Naive thymus-derived CD4-positive, alpha-beta T cell (primary cell): ENCODE measurements at regions not wholly inside any gene's neighbourhood (a gene's known extent, or its start where the extent isn't known, plus 50 kb on each side); places are given as distances from the start of the nearest gene placed in this dataset.

Experiments used
- ATAC-seq: fragments of 150-1000 bp; cut with Tn5 transposase; 2 replicates; pipeline ENCODE4 v1.10.0; 2021; ENCODE audit warnings: mild to moderate bottlenecking, moderate library complexity
- CTCF ChIA-PET: fragments of 350-600 bp; sonication (Branson Sonifier 250); formaldehyde crosslinking; loops from one replicate; lab custom pipeline; 2021; ENCODE audit warnings: antibody characterized with exemption; lab: Charles Lee
- POLR2A ChIA-PET: fragments of 350-600 bp; sonication (Branson Sonifier 250); formaldehyde crosslinking; loops from one replicate; lab custom pipeline; 2021; ENCODE audit warnings: antibody characterized with exemption, inconsistent platforms; lab: Charles Lee
- DNase-seq, 9 donors: peaks; one replicate each; pipeline versions ENCODE4 v3.0.0 to v3.0.0-alpha.2; 2020 to 2022; ENCODE audit warnings: mixed read lengths in 1 of 9
- H3K27ac ChIP-seq: one replicate; pipeline ENCODE4 v1.7.0; 2013; ENCODE audit warnings: mild to moderate bottlenecking, low read depth, low read length, moderate library complexity
- H3K27me3 ChIP-seq, 2 donors: one replicate each; pipeline ENCODE4 v1.7.0; 2013; ENCODE audit warnings: low read length in 2 of 2, mild to moderate bottlenecking in 2 of 2, moderate library complexity in 2 of 2; ENCODE audit not compliant: control insufficient read depth in 2 of 2, insufficient read depth in 2 of 2
- H3K36me3 ChIP-seq, 3 experiments: 1 replicate in 2 of 3; 2 replicates in 1 of 3; pipeline ENCODE4 v1.7.0; 2013; ENCODE audit warnings: low read length in 3 of 3, mild to moderate bottlenecking in 3 of 3, moderate library complexity in 1 of 3; ENCODE audit not compliant: insufficient read depth in 3 of 3, control insufficient read depth in 2 of 3
- H3K4me1 ChIP-seq, 2 donors: one replicate each; pipeline ENCODE4 v1.7.0; 2013; ENCODE audit warnings: low read length in 2 of 2, mild to moderate bottlenecking in 2 of 2, moderate library complexity in 1 of 2; ENCODE audit not compliant: control insufficient read depth in 2 of 2, insufficient read depth in 2 of 2
- H3K4me3 ChIP-seq: 2 replicates; pipeline ENCODE4 v1.7.0; 2013; ENCODE audit warnings: mild to moderate bottlenecking, low read length
- H3K9me3 ChIP-seq, 3 experiments: 1 replicate in 2 of 3; 2 replicates in 1 of 3; pipeline ENCODE4 v1.7.0; 2013; ENCODE audit warnings: low read length in 3 of 3; ENCODE audit not compliant: control insufficient read depth in 2 of 3
- H3K27ac Mint-ChIP-seq, 9 donors: one replicate each; pipeline ENCODE4 v1.8.0; 2020 to 2022; ENCODE audit warnings: mixed read lengths in 9 of 9, mild to moderate bottlenecking in 8 of 9, moderate library complexity in 5 of 9, inconsistent platforms in 2 of 9
- H3K27me3 Mint-ChIP-seq, 5 donors: one replicate each; pipeline ENCODE4 v1.8.0; 2021 to 2022; ENCODE audit warnings: mixed read lengths in 5 of 5, mild to moderate bottlenecking in 1 of 5
- H3K36me3 Mint-ChIP-seq, 5 donors: one replicate each; pipeline ENCODE4 v1.8.0; 2020 to 2022; ENCODE audit warnings: mixed read lengths in 5 of 5, mild to moderate bottlenecking in 3 of 5, inconsistent platforms in 1 of 5
- H3K4me1 Mint-ChIP-seq, 7 donors: one replicate each; pipeline ENCODE4 v1.8.0; 2020 to 2022; ENCODE audit warnings: mixed read lengths in 7 of 7, mild to moderate bottlenecking in 3 of 7, inconsistent platforms in 1 of 7
- H3K4me3 Mint-ChIP-seq, 10 donors: one replicate each; pipeline ENCODE4 v1.8.0; 2020 to 2022; ENCODE audit warnings: mild to moderate bottlenecking in 10 of 10, mixed read lengths in 10 of 10, moderate library complexity in 6 of 10, inconsistent platforms in 2 of 10
- H3K9me3 Mint-ChIP-seq, 11 donors: one replicate each; pipeline ENCODE4 v1.8.0; 2020 to 2022; ENCODE audit warnings: mixed read lengths in 11 of 11, mild to moderate bottlenecking in 4 of 11, inconsistent platforms in 1 of 11, moderate library complexity in 1 of 11
- intact Hi-C, 2 donors: fragments of 100-400 bp; cut with micrococcal nuclease; formaldehyde crosslinking; loops; one replicate each; pipeline ENCODE4 v1.15.1; 2023

DNA sequence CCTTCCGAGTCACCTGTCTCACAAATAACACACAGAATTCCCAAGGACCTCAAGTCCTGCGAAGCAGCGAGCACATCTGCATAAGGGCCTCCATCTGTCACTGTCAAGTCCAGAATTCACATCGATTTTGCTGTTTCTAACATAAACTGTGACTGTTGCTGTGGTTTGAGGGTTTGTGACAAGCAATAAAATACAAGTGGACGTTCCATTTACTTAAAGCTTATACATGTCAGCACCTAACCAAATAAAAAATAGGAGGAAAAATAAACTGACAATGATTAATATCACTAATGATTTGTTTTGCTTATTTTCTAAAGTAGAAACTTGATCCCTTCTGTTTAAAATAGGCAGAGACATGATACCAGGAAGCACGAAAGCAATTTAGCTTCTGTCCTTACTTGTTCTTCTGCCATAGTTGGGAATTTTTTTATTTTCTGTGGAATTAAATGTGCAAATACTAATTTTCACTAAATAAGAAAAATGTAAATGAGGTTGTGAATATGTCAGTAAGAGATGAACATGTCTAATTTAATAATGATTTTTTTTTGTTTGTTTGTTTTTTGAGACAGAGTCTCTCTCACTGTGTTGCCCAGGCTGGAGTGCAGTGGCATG is 279.1 kb downstream of the FGF9 start:
- DNase-seq (no peak), ATAC-seq (no peak)
- H3K27ac Mint-ChIP-seq, result no peak overlapping the region
- Histone ChIP-seq H3K27me3 (no peaks in the 10 kb centered on the region), H3K9me3 (peaks cover 0 to 8% (median 0%) of the 10 kb centered on the region in 3 experiments), H3K36me3 (no peaks in the 10 kb centered on the region), H3K4me1 (no peaks in the 10 kb centered on the region), H3K27ac (no peak overlapping the region), H3K4me3 (no peak overlapping the region)
- intact Hi-C loops, result no loop called here
- ChIA-PET CTCF (no interaction called here), POLR2A (no interaction called here)
- H3K36me3 Mint-ChIP-seq, result peaks cover 0 to 13% (median 4%) of the 10 kb centered on the region in 5 donors
- H3K9me3 Mint-ChIP-seq, result peaks cover 4 to 31% (median 12%) of the 10 kb centered on the region in 11 donors
- H3K27me3 Mint-ChIP-seq, result no peaks in the 10 kb centered on the region
- H3K4me3 Mint-ChIP-seq, result no peak overlapping the region
- peaks cover 0 to 6% (median 0%) of the 10 kb centered on the region in 7 donors for H3K4me1 Mint-ChIP-seq

DNA sequence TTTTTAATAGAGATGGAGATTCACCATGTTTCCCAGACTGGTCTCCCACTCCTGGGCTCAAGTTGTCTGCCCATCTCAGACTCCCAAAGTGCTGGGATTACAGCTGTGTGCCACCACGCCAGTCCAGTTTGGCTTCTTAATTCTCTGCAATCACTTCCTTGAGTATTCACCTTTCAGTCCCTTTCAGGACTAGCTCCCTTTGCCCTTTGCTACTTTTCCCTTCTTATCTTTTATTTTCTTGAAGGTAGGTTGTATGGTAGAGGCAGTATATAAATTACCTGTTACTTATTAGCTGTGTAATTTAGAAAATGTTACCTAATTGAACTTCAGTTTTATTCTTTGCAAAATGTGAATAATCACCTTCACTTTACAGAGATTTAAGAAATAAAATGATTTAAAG is 285.8 kb downstream of the FGF9 start:
- H3K9me3 ChIP-seq, result no peaks in the 10 kb centered on the region
- H3K4me1 ChIP-seq, result no peaks in the 10 kb centered on the region
- H3K36me3 Mint-ChIP-seq, result peaks cover 0 to 5% (median 0%) of the 10 kb centered on the region in 5 donors
- H3K36me3 ChIP-seq, result no peaks in the 10 kb centered on the region
- POLR2A ChIA-PET, result no interaction called here
- H3K27me3 Mint-ChIP-seq, result peaks cover 0 to 10% (median 4%) of the 10 kb centered on the region in 5 donors
- peaks cover 0 to 34% (median 5%) of the 10 kb centered on the region in 11 donors for H3K9me3 Mint-ChIP-seq
- CTCF ChIA-PET, result no interaction called here
- H3K27ac Mint-ChIP-seq, result no peak overlapping the region
- ATAC-seq (no peak), DNase-seq (no peak)
- no peaks in the 10 kb centered on the region for H3K4me1 Mint-ChIP-seq
- no peak overlapping the region for H3K4me3 Mint-ChIP-seq
- no peaks in the 10 kb centered on the region for H3K27me3 ChIP-seq
- intact Hi-C loops, result no loop called here
- no peak overlapping the region for H3K27ac ChIP-seq
- no peak overlapping the region for H3K4me3 ChIP-seq

DNA sequence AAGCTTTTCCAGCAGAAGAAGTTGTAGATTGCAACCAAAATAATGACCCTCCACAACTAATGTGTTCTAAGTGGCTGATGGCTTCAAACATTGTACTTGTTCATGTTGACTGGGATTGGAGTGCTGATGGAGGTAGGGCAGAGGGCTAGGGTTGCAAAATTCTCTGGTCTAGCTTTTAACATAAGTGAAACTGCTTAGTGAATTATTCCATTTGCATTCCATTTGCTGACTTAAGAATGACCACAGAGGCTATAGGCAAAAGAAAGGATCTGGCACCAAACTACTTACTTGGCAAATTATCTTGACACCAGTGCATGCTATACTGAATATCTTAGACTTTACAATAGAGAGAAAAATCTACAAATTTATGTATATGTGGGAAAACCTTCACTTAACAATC is 287.0 kb downstream of the FGF9 start:
- POLR2A ChIA-PET, result no interaction called here
- no peak overlapping the region for H3K27ac Mint-ChIP-seq
- no peak overlapping the region for H3K4me3 ChIP-seq
- H3K27me3 ChIP-seq, result no peaks in the 10 kb centered on the region
- intact Hi-C loops, result no loop called here
- no peak for ATAC-seq
- H3K36me3 Mint-ChIP-seq, result peaks cover 0 to 5% (median 0%) of the 10 kb centered on the region in 5 donors
- H3K36me3 ChIP-seq, result no peaks in the 10 kb centered on the region
- no peak for DNase-seq
- no peak overlapping the region for H3K27ac ChIP-seq
- no peaks in the 10 kb centered on the region for H3K4me1 ChIP-seq
- H3K27me3 Mint-ChIP-seq, result peaks cover 0 to 10% (median 7%) of the 10 kb centered on the region in 5 donors
- CTCF ChIA-PET, result no interaction called here
- no peak overlapping the region for H3K4me3 Mint-ChIP-seq
- no peaks in the 10 kb centered on the region for H3K9me3 ChIP-seq
- no peaks in the 10 kb centered on the region for H3K4me1 Mint-ChIP-seq
- peaks cover 0 to 43% (median 10%) of the 10 kb centered on the region in 11 donors for H3K9me3 Mint-ChIP-seq

DNA sequence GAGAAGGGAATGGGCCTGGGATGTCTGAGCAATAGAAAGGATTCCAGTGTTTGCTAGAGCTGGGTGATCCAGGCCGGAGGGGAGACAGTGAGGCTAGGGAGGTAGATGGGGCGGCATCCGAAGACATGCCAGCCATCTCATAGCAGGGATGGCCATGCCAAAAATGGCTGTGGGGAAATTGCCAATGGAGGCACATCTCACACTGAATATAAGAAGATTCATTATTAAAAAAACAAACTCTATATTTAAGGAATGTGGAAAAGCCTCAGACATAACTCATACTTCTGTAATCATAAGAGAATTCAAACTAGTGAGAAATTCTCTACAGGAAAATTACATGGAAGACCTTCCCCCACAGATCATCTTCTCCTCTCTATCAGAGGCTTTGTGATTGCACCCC is 289.2 kb downstream of the FGF9 start:
- CTCF ChIA-PET, result no interaction called here
- no peak overlapping the region for H3K27ac Mint-ChIP-seq
- DNase-seq (no peak), ATAC-seq (no peak)
- intact Hi-C loops, result no loop called here
- POLR2A ChIA-PET, result no interaction called here
- Histone ChIP-seq H3K4me1 (no peaks in the 10 kb centered on the region), H3K4me3 (no peak overlapping the region), H3K36me3 (no peaks in the 10 kb centered on the region), H3K27me3 (no peaks in the 10 kb centered on the region), H3K27ac (no peak overlapping the region), H3K9me3 (no peaks in the 10 kb centered on the region)
- peaks cover 0 to 10% (median 8%) of the 10 kb centered on the region in 5 donors for H3K27me3 Mint-ChIP-seq
- no peaks in the 10 kb centered on the region for H3K36me3 Mint-ChIP-seq
- H3K4me3 Mint-ChIP-seq, result no peak overlapping the region
- H3K9me3 Mint-ChIP-seq, result peaks cover 0 to 30% (median 8%) of the 10 kb centered on the region in 11 donors
- H3K4me1 Mint-ChIP-seq, result peaks cover 0 to 2% (median 0%) of the 10 kb centered on the region in 7 donors

GRCh38 chr13:21964686-21965085 is 293.8 kb downstream of the FGF9 start:
- Mint-ChIP-seq H3K27ac (no peak overlapping the region), H3K9me3 (peaks cover 0 to 19% (median 6%) of the 10 kb centered on the region in 11 donors), H3K27me3 (peaks cover 0 to 8% (median 0%) of the 10 kb centered on the region in 5 donors), H3K36me3 (no peaks in the 10 kb centered on the region), H3K4me1 (peaks cover 0 to 2% (median 0%) of the 10 kb centered on the region in 7 donors), H3K4me3 (no peak overlapping the region)
- Histone ChIP-seq H3K36me3 (no peaks in the 10 kb centered on the region), H3K4me3 (no peak overlapping the region), H3K9me3 (no peaks in the 10 kb centered on the region), H3K27ac (no peak overlapping the region), H3K4me1 (no peaks in the 10 kb centered on the region), H3K27me3 (no peaks in the 10 kb centered on the region)
- DNase-seq (no peak), ATAC-seq (no peak)
- CTCF ChIA-PET, result no interaction called here
- POLR2A ChIA-PET, result no interaction called here
- intact Hi-C loops, result no loop called here

DNA sequence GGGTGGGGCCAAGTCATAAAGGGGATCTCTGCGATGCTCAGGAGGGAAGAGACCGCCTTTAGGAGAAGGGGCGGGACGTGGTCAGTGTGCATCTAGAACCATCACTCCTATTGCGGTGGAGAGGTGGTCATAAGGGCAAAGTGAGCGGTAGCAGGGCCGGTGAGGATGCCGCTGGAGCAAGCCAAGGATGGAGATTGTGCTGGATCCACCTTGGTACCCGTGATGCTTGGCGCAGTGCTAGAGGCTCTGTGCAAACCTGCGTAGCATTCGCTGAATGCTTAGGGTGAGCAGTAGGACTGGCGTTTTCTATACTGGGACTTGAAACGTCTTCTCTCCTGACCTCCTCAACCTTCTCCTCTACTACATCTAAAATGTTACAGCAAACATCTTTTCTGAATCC is 294.2 kb downstream of the FGF9 start:
- Mint-ChIP-seq H3K4me3 (no peak overlapping the region), H3K4me1 (peaks cover 0 to 2% (median 0%) of the 10 kb centered on the region in 7 donors), H3K27me3 (peaks cover 0 to 8% (median 0%) of the 10 kb centered on the region in 5 donors), H3K36me3 (no peaks in the 10 kb centered on the region), H3K9me3 (peaks cover 0 to 16% (median 5%) of the 10 kb centered on the region in 11 donors), H3K27ac (peak overlapping the region in 1 of 9 donors; percentile 6)
- Histone ChIP-seq H3K27me3 (no peaks in the 10 kb centered on the region), H3K4me1 (no peaks in the 10 kb centered on the region), H3K36me3 (no peaks in the 10 kb centered on the region), H3K4me3 (no peak overlapping the region), H3K9me3 (no peaks in the 10 kb centered on the region), H3K27ac (no peak overlapping the region)
- intact Hi-C loops, result no loop called here
- ChIA-PET CTCF (no interaction called here), POLR2A (no interaction called here)
- no peak for ATAC-seq
- no peak for DNase-seq

DNA sequence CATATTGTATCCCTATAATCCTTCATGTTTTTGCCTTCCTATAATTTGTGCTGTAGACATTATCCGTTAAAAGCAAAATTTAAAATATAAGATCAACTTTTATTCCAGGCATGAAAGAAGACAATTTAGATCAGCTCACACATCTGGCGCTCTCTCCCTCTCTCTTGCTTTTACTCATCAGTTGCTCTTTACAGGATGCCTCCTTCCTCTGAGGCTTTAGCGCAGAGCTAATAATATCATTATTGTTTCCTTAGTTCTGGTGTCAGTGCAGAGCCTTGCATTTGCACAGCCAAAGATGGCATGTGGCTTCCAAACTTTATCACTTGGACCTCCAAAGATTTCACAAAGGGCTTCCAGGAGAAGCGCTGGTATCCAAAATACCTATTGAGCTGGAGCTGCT is 295.1 kb downstream of the FGF9 start:
- Histone ChIP-seq H3K4me1 (no peaks in the 10 kb centered on the region), H3K27ac (no peak overlapping the region), H3K4me3 (no peak overlapping the region), H3K36me3 (no peaks in the 10 kb centered on the region), H3K9me3 (no peaks in the 10 kb centered on the region), H3K27me3 (no peaks in the 10 kb centered on the region)
- ATAC-seq (no peak), DNase-seq (no peak)
- H3K27me3 Mint-ChIP-seq, result peaks cover 0 to 8% (median 0%) of the 10 kb centered on the region in 5 donors
- H3K27ac Mint-ChIP-seq, result no peak overlapping the region
- ChIA-PET CTCF (no interaction called here), POLR2A (no interaction called here)
- intact Hi-C loops, result no loop called here
- no peaks in the 10 kb centered on the region for H3K36me3 Mint-ChIP-seq
- no peak overlapping the region for H3K4me3 Mint-ChIP-seq
- peaks cover 0 to 2% (median 0%) of the 10 kb centered on the region in 7 donors for H3K4me1 Mint-ChIP-seq
- peaks cover 0 to 15% (median 5%) of the 10 kb centered on the region in 11 donors for H3K9me3 Mint-ChIP-seq
